H9 (cell line): ENCODE measurements at regions not wholly inside any gene's neighbourhood (a gene's known extent, or its start where the extent isn't known, plus 50 kb on each side); places are given as distances from the start of the nearest gene placed in this dataset.

ENCODE experiments used
- DNase-seq: peaks from one replicate; pipeline ENCODE4 v3.0.0-alpha.2; 2017
- H2AFZ ChIP-seq: one replicate; pipeline ENCODE4 v1.6.1; 2013; ENCODE audit warnings: mild to moderate bottlenecking, low read length, control low read depth, moderate library complexity
- H2AK5ac ChIP-seq: 2 replicates; pipeline ENCODE4 v1.6.1; 2013; ENCODE audit warnings: low read length, control low read depth, mixed read lengths; ENCODE audit not compliant: insufficient read length
- H2BK120ac ChIP-seq: one replicate; pipeline ENCODE4 v1.6.1; 2013; ENCODE audit warnings: low read depth, mild to moderate bottlenecking, low read length, control low read depth, inconsistent platforms; ENCODE audit not compliant: poor library complexity, severe bottlenecking
- H2BK12ac ChIP-seq: 2 replicates; pipeline ENCODE4 v1.6.1; 2013; ENCODE audit warnings: low read length, control low read depth, mixed read lengths, low read depth; ENCODE audit not compliant: insufficient read length
- H2BK15ac ChIP-seq: 2 replicates; pipeline ENCODE4 v1.6.1; 2013; ENCODE audit warnings: low read depth, low read length, control low read depth
- H2BK20ac ChIP-seq: one replicate; pipeline ENCODE4 v1.6.1; 2013; ENCODE audit warnings: low read depth, mild to moderate bottlenecking, low read length, control low read depth, inconsistent platforms; ENCODE audit not compliant: poor library complexity, severe bottlenecking
- H2BK5ac ChIP-seq: 2 replicates; pipeline ENCODE4 v1.6.1; 2013; ENCODE audit warnings: low read length, control low read depth, mixed read lengths; ENCODE audit not compliant: insufficient read length
- H3K14ac ChIP-seq: 2 replicates; pipeline ENCODE4 v1.6.1; 2013; ENCODE audit warnings: low read length, control low read depth; ENCODE audit not compliant: insufficient read depth
- H3K18ac ChIP-seq: 2 replicates; pipeline ENCODE4 v1.6.1; 2013; ENCODE audit warnings: low read depth, mild to moderate bottlenecking, mixed read lengths, low read length, control low read depth; ENCODE audit not compliant: insufficient read length
- H3K23ac ChIP-seq: 2 replicates; pipeline ENCODE4 v1.6.1; 2013; ENCODE audit warnings: low read length, control low read depth, mixed read lengths, low read depth; ENCODE audit not compliant: insufficient read length
- H3K23me2 ChIP-seq: 2 replicates; pipeline ENCODE4 v1.6.1; 2013; ENCODE audit warnings: low read depth, mild to moderate bottlenecking, mixed read lengths, low read length, control low read depth; ENCODE audit not compliant: insufficient read length, poor library complexity, severe bottlenecking
- H3K27ac ChIP-seq: 2 replicates; pipeline ENCODE4 v1.5.1; 2013; ENCODE audit warnings: low read length, control low read depth, mixed read lengths, low read depth; ENCODE audit not compliant: insufficient read length
- H3K27me3 ChIP-seq: 2 replicates; pipeline ENCODE4 v1.6.1; 2013; ENCODE audit warnings: low read length, control low read depth, inconsistent platforms; ENCODE audit not compliant: insufficient read depth
- H3K4ac ChIP-seq: 2 replicates; pipeline ENCODE4 v1.6.1; 2013; ENCODE audit warnings: low read depth, mild to moderate bottlenecking, control low read depth, inconsistent platforms, low read length, moderate library complexity
- H3K4me1 ChIP-seq: 2 replicates; pipeline ENCODE4 v1.6.1; 2013; ENCODE audit warnings: low read length, control low read depth, inconsistent platforms; ENCODE audit not compliant: insufficient read depth
- H3K4me2 ChIP-seq: 2 replicates; pipeline ENCODE4 v1.6.1; 2013; ENCODE audit warnings: low read length, control low read depth, mixed read lengths; ENCODE audit not compliant: insufficient read length, insufficient read depth
- H3K56ac ChIP-seq: 2 replicates; pipeline ENCODE4 v1.6.1; 2013; ENCODE audit warnings: low read depth, mild to moderate bottlenecking, mixed read lengths, low read length, control low read depth; ENCODE audit not compliant: insufficient read length
- H3K79me1 ChIP-seq: 2 replicates; pipeline ENCODE4 v1.6.1; 2013; ENCODE audit warnings: low read depth, mild to moderate bottlenecking, moderate library complexity, low read length, control low read depth, inconsistent platforms; ENCODE audit not compliant: insufficient read depth, poor library complexity, severe bottlenecking
- H3K79me2 ChIP-seq: 2 replicates; pipeline ENCODE4 v1.6.1; 2013; ENCODE audit warnings: low read length, control low read depth, inconsistent platforms; ENCODE audit not compliant: insufficient read depth
- H3K9ac ChIP-seq: 2 replicates; pipeline ENCODE4 v1.6.1; 2013; ENCODE audit warnings: low read length, control low read depth, mixed read lengths; ENCODE audit not compliant: insufficient read length; ENCODE audit errors: extremely low read depth
- H3K9me3 ChIP-seq: one replicate; pipeline ENCODE4 v1.6.1; 2013; ENCODE audit warnings: low read depth, low read length, inconsistent platforms; ENCODE audit not compliant: control insufficient read depth
- H3T11ph ChIP-seq: one replicate; pipeline ENCODE4 v1.6.1; 2013; ENCODE audit warnings: mild to moderate bottlenecking, low read length, control low read depth, inconsistent platforms
- H4K20me1 ChIP-seq: one replicate; pipeline ENCODE4 v1.6.1; 2013; ENCODE audit not compliant: control insufficient read depth, insufficient read length, insufficient read depth
- H4K5ac ChIP-seq: 2 replicates; pipeline ENCODE4 v1.6.1; 2013; ENCODE audit warnings: low read depth, mild to moderate bottlenecking, mixed read lengths, low read length, control low read depth; ENCODE audit not compliant: insufficient read length
- H4K8ac ChIP-seq: replicated peaks from 2 replicates; pipeline ENCODE4 v1.6.1; 2013; ENCODE audit warnings: low read length, control low read depth, mixed read lengths, low read depth; ENCODE audit not compliant: insufficient read length
- H4K91ac ChIP-seq: 2 replicates; pipeline ENCODE4 v1.6.1; 2013; ENCODE audit warnings: low read depth, mild to moderate bottlenecking, moderate library complexity, mixed read lengths, low read length, control low read depth; ENCODE audit not compliant: insufficient read length
- H3K27ac Mint-ChIP-seq, 3 experiments: 2 replicates in 2 of 3; 3 replicates in 1 of 3; pipeline ENCODE4 v1.8.0; 2020 to 2021; ENCODE audit warnings: mixed read lengths in 3 of 3, mild to moderate bottlenecking in 1 of 3, moderate library complexity in 1 of 3
- H3K27me3 Mint-ChIP-seq: 2 replicates; pipeline ENCODE4 v1.8.0; 2021; ENCODE audit warnings: low read depth, mild to moderate bottlenecking, moderate library complexity, mixed read lengths
- H3K36me3 Mint-ChIP-seq, 3 experiments: 2 replicates in 2 of 3; 3 replicates in 1 of 3; pipeline ENCODE4 v1.8.0; 2020 to 2021; ENCODE audit warnings: low read depth in 3 of 3, mixed read lengths in 3 of 3; ENCODE audit not compliant: insufficient read depth in 1 of 3
- H3K4me1 Mint-ChIP-seq, 2 experiments: 2 replicates each; pipeline ENCODE4 v1.8.0; 2020; ENCODE audit warnings: mixed read lengths in 2 of 2
- H3K4me3 Mint-ChIP-seq, 2 experiments: 2 replicates in 1 of 2; 3 replicates in 1 of 2; pipeline ENCODE4 v1.8.0; 2020 to 2021; ENCODE audit warnings: mild to moderate bottlenecking in 2 of 2, mixed read lengths in 2 of 2, moderate library complexity in 1 of 2
- H3K9me3 Mint-ChIP-seq, 2 experiments: 2 replicates in 1 of 2; 3 replicates in 1 of 2; pipeline ENCODE4 v1.8.0; 2020; ENCODE audit warnings: mild to moderate bottlenecking in 2 of 2, mixed read lengths in 2 of 2, moderate library complexity in 1 of 2
- WGBS: extraction: QIAGEN DNeasy Blood & Tissue Kit; methylation state at CpG from one replicate; pipeline ENCODE4 v1.1.7; 2013; ENCODE audit warnings: missing lambda C conversion rate, low lambda C conversion rate, mixed read lengths; ENCODE audit not compliant: insufficient read length; ENCODE audit errors: extremely low coverage; 5-methylcytosine and 5-hydroxymethylcytosine counted together
- TF ChIP-seq, protein P1 (sequence below): fragments of 200-600 bp; sonication (generic); conservative IDR thresholded peaks from 3 replicates; pipeline ENCODE4 v1.8.0; 2021; ENCODE audit warnings: antibody characterized with exemption, mild to moderate bottlenecking

DNA sequence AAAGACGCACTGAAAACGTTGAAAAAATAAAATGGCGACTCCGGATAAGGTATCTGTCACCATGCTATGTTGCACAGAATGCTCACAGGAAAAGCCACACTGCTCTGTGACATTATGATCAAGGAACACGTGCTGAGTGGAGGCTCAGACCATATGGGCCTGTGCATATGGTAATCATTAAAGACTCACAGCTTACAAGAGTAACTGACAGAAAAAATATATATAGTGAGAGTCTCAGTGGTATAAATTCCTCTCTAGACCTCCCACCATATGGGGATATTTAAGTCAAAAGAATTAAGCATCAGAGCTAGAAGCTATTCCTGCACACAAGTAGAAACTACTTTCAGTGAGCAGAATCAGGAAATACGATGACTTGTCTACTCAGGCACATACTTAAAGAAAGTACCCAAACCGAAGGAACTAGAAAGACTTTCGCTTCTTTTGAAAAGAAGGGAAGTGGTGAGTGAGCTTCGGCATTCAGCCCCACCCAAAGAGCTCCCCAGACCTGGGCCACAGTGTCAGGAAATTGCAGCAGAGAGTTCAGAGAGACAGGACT lies 65.1 kb upstream of the MPP7 start:
- no peak overlapping the region for H2BK12ac ChIP-seq
- no peak overlapping the region for H3T11ph ChIP-seq
- no peak overlapping the region for H2BK120ac ChIP-seq
- H3K4ac ChIP-seq, result no peak overlapping the region
- DNase-seq, result no peak
- H2AK5ac ChIP-seq, result no peak overlapping the region
- no peaks in the 10 kb centered on the region for H3K4me1 ChIP-seq
- H3K23ac ChIP-seq, result no peak overlapping the region
- no peaks in the 10 kb centered on the region for H3K79me2 ChIP-seq
- H3K36me3 Mint-ChIP-seq, result no peaks in the 10 kb centered on the region
- no peaks in the 10 kb centered on the region for H3K23me2 ChIP-seq
- H3K9me3 ChIP-seq, result no peaks in the 10 kb centered on the region
- H3K56ac ChIP-seq, result no peak overlapping the region
- H3K4me2 ChIP-seq, result no peak overlapping the region
- H4K5ac ChIP-seq, result no peak overlapping the region
- no peaks in the 10 kb centered on the region for H3K27me3 Mint-ChIP-seq
- H3K9me3 Mint-ChIP-seq, result no peaks in the 10 kb centered on the region
- H4K8ac ChIP-seq, result no peak overlapping the region
- no peak overlapping the region for H4K91ac ChIP-seq
- no peaks in the 10 kb centered on the region for H4K20me1 ChIP-seq
- no peak overlapping the region for H2AFZ ChIP-seq
- H3K9ac ChIP-seq, result no peak overlapping the region
- H3K14ac ChIP-seq, result no peak overlapping the region
- peaks cover 2 to 7% of the 10 kb centered on the region in 2 experiments; a peak in 1 of 4 replicates for H3K4me1 Mint-ChIP-seq
- no peak overlapping the region for H3K18ac ChIP-seq
- H3K27ac Mint-ChIP-seq, result no peak overlapping the region; a peak in 1 of 7 replicates
- no peaks in the 10 kb centered on the region for H3K27me3 ChIP-seq
- H3K27ac ChIP-seq, result no peak overlapping the region
- no peak overlapping the region for H3K4me3 Mint-ChIP-seq
- no CpG with 5 or more reads among the region's 9 CpGs for WGBS
- H2BK20ac ChIP-seq, result no peak overlapping the region
- no peak overlapping the region for H2BK5ac ChIP-seq
- H3K79me1 ChIP-seq, result no peaks in the 10 kb centered on the region
- TF ChIP-seq, protein P1, sequence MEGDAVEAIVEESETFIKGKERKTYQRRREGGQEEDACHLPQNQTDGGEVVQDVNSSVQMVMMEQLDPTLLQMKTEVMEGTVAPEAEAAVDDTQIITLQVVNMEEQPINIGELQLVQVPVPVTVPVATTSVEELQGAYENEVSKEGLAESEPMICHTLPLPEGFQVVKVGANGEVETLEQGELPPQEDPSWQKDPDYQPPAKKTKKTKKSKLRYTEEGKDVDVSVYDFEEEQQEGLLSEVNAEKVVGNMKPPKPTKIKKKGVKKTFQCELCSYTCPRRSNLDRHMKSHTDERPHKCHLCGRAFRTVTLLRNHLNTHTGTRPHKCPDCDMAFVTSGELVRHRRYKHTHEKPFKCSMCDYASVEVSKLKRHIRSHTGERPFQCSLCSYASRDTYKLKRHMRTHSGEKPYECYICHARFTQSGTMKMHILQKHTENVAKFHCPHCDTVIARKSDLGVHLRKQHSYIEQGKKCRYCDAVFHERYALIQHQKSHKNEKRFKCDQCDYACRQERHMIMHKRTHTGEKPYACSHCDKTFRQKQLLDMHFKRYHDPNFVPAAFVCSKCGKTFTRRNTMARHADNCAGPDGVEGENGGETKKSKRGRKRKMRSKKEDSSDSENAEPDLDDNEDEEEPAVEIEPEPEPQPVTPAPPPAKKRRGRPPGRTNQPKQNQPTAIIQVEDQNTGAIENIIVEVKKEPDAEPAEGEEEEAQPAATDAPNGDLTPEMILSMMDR, result no peak
- no peak overlapping the region for H2BK15ac ChIP-seq
